ENCODE measurements at regions not wholly inside any gene's neighbourhood (a gene's known extent, or its start where the extent isn't known, plus 50 kb on each side); places are given as distances from the start of the nearest gene placed in this dataset.

DNA sequence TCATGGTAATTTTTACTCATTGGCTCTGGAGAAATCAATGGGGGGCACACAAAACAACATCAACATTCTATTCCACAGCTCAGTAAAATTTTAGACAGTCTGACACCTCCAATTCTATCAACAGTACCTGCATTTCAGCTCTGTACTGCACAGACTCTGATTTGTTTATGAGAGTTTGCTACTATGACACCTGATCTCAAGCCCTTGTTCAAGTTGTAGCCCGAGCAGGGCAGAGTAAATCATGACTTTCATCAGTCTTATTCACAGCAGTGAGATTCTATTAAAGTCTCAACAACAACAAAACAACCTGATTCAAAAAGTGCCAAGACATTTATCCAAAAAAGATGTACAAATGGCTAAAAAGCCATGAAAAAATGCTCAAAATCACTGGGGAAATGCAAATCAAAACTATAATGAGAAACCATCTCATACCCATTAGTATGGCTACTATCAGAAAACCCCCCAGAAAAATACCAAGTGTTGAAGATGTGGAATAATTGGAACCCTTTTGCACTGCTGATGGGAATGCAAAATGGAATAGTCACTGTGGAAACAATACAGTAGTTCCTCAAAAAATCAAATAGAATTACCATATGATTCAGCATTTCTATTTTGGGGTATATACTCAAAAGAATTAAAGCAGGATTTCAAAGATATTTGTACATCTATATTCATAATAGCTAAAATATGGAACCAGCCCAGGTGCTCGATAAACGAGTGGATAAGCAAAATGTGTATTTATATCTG lies 71.7 kb upstream of the RBMS1 start:
- TF ChIP-seq CTCF (IDR thresholded peaks at IDR 0.05), result no peak
- no peak for TF ChIP-seq POLR2A (IDR thresholded peaks at IDR 0.05)
- no peak for TF ChIP-seq EP300 (IDR thresholded peaks at IDR 0.05)

Measured in tibial nerve (tissue), 4 donors.